Muscle of leg (tissue), 3 donors: ENCODE measurements at regions not wholly inside any gene's neighbourhood (a gene's known extent, or its start where the extent isn't known, plus 50 kb on each side); places are given as distances from the start of the nearest gene placed in this dataset.
"Not testable (repeated sequence)": the region's sequence is repeated elsewhere in the genome, so short reads cannot be mapped to it uniquely, and the experiment has no call there.

Source experiments
- DNase-seq: peaks from one replicate; pipeline ENCODE4 v3.0.0; 2013
- H3K27ac ChIP-seq: one replicate; pipeline ENCODE4 v1.5.1; 2013; ENCODE audit warnings: mild to moderate bottlenecking, low read length, control low read depth
- H3K27me3 ChIP-seq: one replicate; pipeline ENCODE4 v1.6.1; 2013; ENCODE audit warnings: low read length; ENCODE audit not compliant: control insufficient read depth, insufficient read depth
- H3K36me3 ChIP-seq: one replicate; pipeline ENCODE4 v1.6.1; 2013; ENCODE audit warnings: low read length; ENCODE audit not compliant: control insufficient read depth, insufficient read depth
- H3K4me1 ChIP-seq: one replicate; pipeline ENCODE4 v1.6.1; 2013; ENCODE audit warnings: low read length; ENCODE audit not compliant: control insufficient read depth, insufficient read depth
- H3K4me3 ChIP-seq: one replicate; pipeline ENCODE4 v1.5.1; 2013; ENCODE audit warnings: low read length, control low read depth
- H3K9me3 ChIP-seq: replicated peaks from 2 replicates; pipeline ENCODE4 v1.6.1; 2013; ENCODE audit warnings: low read depth, low read length; ENCODE audit not compliant: control insufficient read depth
- WGBS: methylation state at CpG from one replicate; pipeline ENCODE4 v1.1.5; 2013; ENCODE audit warnings: missing lambda C conversion rate; ENCODE audit not compliant: insufficient coverage; 5-methylcytosine and 5-hydroxymethylcytosine counted together

- H3K4me1 ChIP-seq: no peaks in the 10 kb centered on the region
- no peaks in the 10 kb centered on the region for H3K36me3 ChIP-seq
- H3K27me3 ChIP-seq: no peaks in the 10 kb centered on the region
- no CpG with 5 or more reads among the region's 2 CpGs for WGBS
- no peaks in the 10 kb centered on the region for H3K9me3 ChIP-seq
- DNase-seq: peak; percentile 22
- H3K27ac ChIP-seq: no peak overlapping the region
- no peak overlapping the region for H3K4me3 ChIP-seq
Measured at GRCh38 chr4:163681208-163681821, 186.8 kb downstream of the TMA16 start.

GRCh38 chr4:163688856-163689255 is 194.4 kb downstream of the TMA16 start:
- no peaks in the 10 kb centered on the region for H3K27me3 ChIP-seq
- no peak for DNase-seq
- H3K4me3 ChIP-seq: no peak overlapping the region
- no peaks in the 10 kb centered on the region for H3K9me3 ChIP-seq
- H3K36me3 ChIP-seq: no peaks in the 10 kb centered on the region
- no peaks in the 10 kb centered on the region for H3K4me1 ChIP-seq
- no peak overlapping the region for H3K27ac ChIP-seq

- Histone ChIP-seq H3K9me3 (no peaks in the 10 kb centered on the region), H3K4me3 (no peak overlapping the region), H3K27me3 (no peaks in the 10 kb centered on the region), H3K4me1 (no peaks in the 10 kb centered on the region), H3K36me3 (no peaks in the 10 kb centered on the region), H3K27ac (no peak overlapping the region)
- no peak for DNase-seq
Measured at GRCh38 chr4:163693211-163693610, 198.7 kb downstream of the TMA16 start.

GRCh38 chr4:163693776-163694175 is 199.3 kb downstream of the TMA16 start:
- H3K27ac ChIP-seq: no peak overlapping the region
- H3K36me3 ChIP-seq: no peaks in the 10 kb centered on the region
- H3K4me3 ChIP-seq: no peak overlapping the region
- no peaks in the 10 kb centered on the region for H3K9me3 ChIP-seq
- DNase-seq: no peak
- WGBS: 40% methylated on average over 1 of the region's 4 CpGs
- no peaks in the 10 kb centered on the region for H3K27me3 ChIP-seq
- H3K4me1 ChIP-seq: no peaks in the 10 kb centered on the region

- H3K4me3 ChIP-seq: no peak overlapping the region
- no peaks in the 10 kb centered on the region for H3K9me3 ChIP-seq
- H3K27ac ChIP-seq: no peak overlapping the region
- no peaks in the 10 kb centered on the region for H3K36me3 ChIP-seq
- no peaks in the 10 kb centered on the region for H3K4me1 ChIP-seq
- no peak for DNase-seq
- H3K27me3 ChIP-seq: no peaks in the 10 kb centered on the region
Measured at GRCh38 chr4:163694385-163694784, 199.9 kb downstream of the TMA16 start.

- Histone ChIP-seq H3K9me3 (no peaks in the 10 kb centered on the region), H3K4me3 (no peak overlapping the region), H3K27me3 (no peaks in the 10 kb centered on the region), H3K4me1 (no peaks in the 10 kb centered on the region), H3K27ac (no peak overlapping the region), H3K36me3 (no peaks in the 10 kb centered on the region)
- WGBS: no CpG with 5 or more reads among the region's 3 CpGs
- no peak for DNase-seq
Measured at GRCh38 chr4:163697121-163697520, 202.6 kb downstream of the TMA16 start.

GRCh38 chr4:163700383-163700782 is 205.9 kb downstream of the TMA16 start:
- WGBS: no CpG with 5 or more reads among the region's 4 CpGs
- not testable (repeated sequence) for H3K36me3 ChIP-seq, H3K4me1 ChIP-seq, H3K27me3 ChIP-seq, DNase-seq, H3K9me3 ChIP-seq, H3K4me3 ChIP-seq, H3K27ac ChIP-seq

GRCh38 chr4:163701916-163702315 is 207.4 kb downstream of the TMA16 start:
- Histone ChIP-seq H3K36me3 (no peaks in the 10 kb centered on the region), H3K4me1 (no peaks in the 10 kb centered on the region), H3K27ac (no peak overlapping the region), H3K27me3 (no peaks in the 10 kb centered on the region), H3K4me3 (no peak overlapping the region), H3K9me3 (no peaks in the 10 kb centered on the region)
- whole genome bisulfite sequencing: 42% methylated on average over 2 of the region's 5 CpGs
- DNase-seq: peak; percentile 29

- 59% methylated on average over 4 of the region's 4 CpGs for WGBS
- Histone ChIP-seq H3K27me3 (no peaks in the 10 kb centered on the region), H3K9me3 (no peaks in the 10 kb centered on the region), H3K4me1 (no peaks in the 10 kb centered on the region), H3K27ac (no peak overlapping the region), H3K36me3 (no peaks in the 10 kb centered on the region), H3K4me3 (no peak overlapping the region)
- no peak for DNase-seq
Measured at GRCh38 chr4:163702736-163703135, 208.2 kb downstream of the TMA16 start.

GRCh38 chr4:163703251-163703650 is 208.8 kb downstream of the TMA16 start:
- no CpG with 5 or more reads among the region's 1 CpG for WGBS

GRCh38 chr4:163707873-163708272 is 213.4 kb downstream of the TMA16 start:
- H3K4me3 ChIP-seq: no peak overlapping the region
- no peaks in the 10 kb centered on the region for H3K36me3 ChIP-seq
- no peak for DNase-seq
- no peaks in the 10 kb centered on the region for H3K4me1 ChIP-seq
- H3K9me3 ChIP-seq: no peaks in the 10 kb centered on the region
- no peak overlapping the region for H3K27ac ChIP-seq
- no peaks in the 10 kb centered on the region for H3K27me3 ChIP-seq

More at GRCh38 chr4:163703251-163703650, 208.8 kb downstream of the TMA16 start:
- Histone ChIP-seq H3K4me1 (no peaks in the 10 kb centered on the region), H3K27ac (no peak overlapping the region), H3K36me3 (no peaks in the 10 kb centered on the region), H3K4me3 (no peak overlapping the region), H3K9me3 (no peaks in the 10 kb centered on the region), H3K27me3 (no peaks in the 10 kb centered on the region)
- DNase-seq: no peak
